Iris pigment epithelial cell (primary cell): ENCODE measurements at regions not wholly inside any gene's neighbourhood (a gene's known extent, or its start where the extent isn't known, plus 50 kb on each side); places are given as distances from the start of the nearest gene placed in this dataset.
"Not testable (repeated sequence)": the region's sequence is repeated elsewhere in the genome, so short reads cannot be mapped to it uniquely, and the experiment has no call there.

ENCODE experiments used
- DNase-seq: peaks from one replicate; pipeline ENCODE4 v3.0.0-alpha.2; 2011; ENCODE audit warnings: low read depth

- DNase-seq = no peak
Measured at GRCh38 chr11:44417731-44418455, 108.0 kb upstream of the ALX4 start.

- DNase-seq = no peak
Measured at GRCh38 chr11:44418456-44418830, 108.5 kb upstream of the ALX4 start.

GRCh38 chr11:44421090-44421675, 111.2 kb upstream of the ALX4 start:
- DNase-seq = no peak

- no peak for DNase-seq
Measured at GRCh38 chr11:44423289-44423688, 113.3 kb upstream of the ALX4 start.

- DNase-seq = no peak
Measured at GRCh38 chr11:44424841-44425240, 114.9 kb upstream of the ALX4 start.

GRCh38 chr11:44426119-44426518, 116.2 kb upstream of the ALX4 start:
- DNase-seq = no peak

GRCh38 chr11:44426958-44427357, 117.0 kb upstream of the ALX4 start:
- no peak for DNase-seq

- no peak for DNase-seq
Measured at GRCh38 chr11:44427432-44427831, 117.5 kb upstream of the ALX4 start.

- no peak for DNase-seq
Measured at GRCh38 chr11:44430140-44430539, 120.2 kb upstream of the ALX4 start.

- no peak for DNase-seq
Measured at GRCh38 chr11:44434191-44434590, 124.3 kb upstream of the ALX4 start.

- no peak for DNase-seq
Measured at GRCh38 chr11:44437122-44437521, 127.2 kb upstream of the ALX4 start.

- DNase-seq = not testable (repeated sequence)
Measured at GRCh38 chr11:44442893-44443673, 122.4 kb upstream of the CD82 start.

GRCh38 chr11:44443836-44444769, 121.4 kb upstream of the CD82 start:
- DNase-seq = no peak

GRCh38 chr11:44444770-44445321, 120.6 kb upstream of the CD82 start:
- DNase-seq = no peak

- DNase-seq = no peak
Measured at GRCh38 chr11:44445500-44446365, 119.7 kb upstream of the CD82 start.

- no peak for DNase-seq
Measured at GRCh38 chr11:44446366-44446762, 119.1 kb upstream of the CD82 start.

GRCh38 chr11:44446996-44447771, 118.3 kb upstream of the CD82 start:
- no peak for DNase-seq

- no peak for DNase-seq
Measured at GRCh38 chr11:44450295-44450932, 115.0 kb upstream of the CD82 start.

GRCh38 chr11:44451706-44452105, 113.8 kb upstream of the CD82 start:
- no peak for DNase-seq
